H54 (cell line): ENCODE measurements at regions not wholly inside any gene's neighbourhood (a gene's known extent, or its start where the extent isn't known, plus 50 kb on each side); places are given as distances from the start of the nearest gene placed in this dataset.
"Not testable (repeated sequence)": the region's sequence is repeated elsewhere in the genome, so short reads cannot be mapped to it uniquely, and the experiment has no call there.

Source experiments
- DNase-seq: peaks from one replicate; pipeline ENCODE4 v3.0.0; 2011; ENCODE audit warnings: low spot score, mixed read lengths; ENCODE audit not compliant: insufficient read length
- FAIRE-seq: peaks from 3 replicates; lab custom pipeline; 2011; peaks lifted over from hg19 to GRCh38; lab: Jason Lieb, UNC
- POLR2A ChIP-seq: IDR thresholded peaks from 2 replicates; pipeline ENCODE4 v1.6.1; 2011; ENCODE audit warnings: low read depth, mild to moderate bottlenecking, low read length

DNA sequence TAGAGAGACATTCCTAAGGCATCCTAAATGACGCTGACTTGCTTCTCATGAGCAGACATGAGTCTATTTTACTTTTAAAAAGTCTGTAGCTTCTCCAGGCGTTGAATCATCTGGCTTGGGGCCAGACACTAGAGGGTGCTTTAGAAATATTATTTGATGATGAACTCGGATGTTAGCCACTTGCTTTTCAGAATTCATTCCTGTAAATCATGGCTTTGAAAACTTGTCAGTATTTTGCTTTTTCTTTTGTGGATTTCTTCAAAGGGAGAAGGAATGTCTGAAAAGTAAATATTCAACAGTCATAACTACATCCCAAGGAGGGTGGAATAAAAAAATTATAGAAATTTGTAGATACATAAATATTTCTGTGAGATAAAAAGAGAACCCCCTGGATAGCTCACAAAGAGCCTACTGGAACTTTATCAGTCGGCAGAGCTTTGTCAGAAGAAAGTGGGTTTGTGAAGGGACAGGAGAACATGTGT is 370.8 kb downstream of the OSR1 start:
- no peak for TF ChIP-seq POLR2A
- DNase-seq (peak; percentile 25), FAIRE-seq (peak; percentile 83)

DNA sequence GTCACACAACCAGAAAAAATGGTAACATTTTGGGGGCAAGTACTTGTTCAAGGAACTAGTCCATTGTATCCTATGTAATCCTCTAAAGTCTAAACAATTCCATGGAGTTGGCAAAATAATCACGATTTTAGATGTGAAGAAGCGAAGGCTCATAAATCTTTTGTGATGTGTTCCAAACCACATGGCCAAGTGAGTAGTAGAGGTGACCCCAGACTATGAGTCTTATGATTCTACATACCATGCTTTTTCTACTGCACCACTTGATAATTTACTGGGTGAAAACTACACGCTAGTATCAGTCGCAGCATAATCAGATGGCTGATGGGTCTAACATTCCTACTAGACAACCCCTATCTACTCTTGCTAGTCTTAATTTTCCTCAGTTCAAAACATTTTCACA is 371.4 kb downstream of the OSR1 start:
- FAIRE-seq (peak; percentile 78), DNase-seq (no peak)

DNA sequence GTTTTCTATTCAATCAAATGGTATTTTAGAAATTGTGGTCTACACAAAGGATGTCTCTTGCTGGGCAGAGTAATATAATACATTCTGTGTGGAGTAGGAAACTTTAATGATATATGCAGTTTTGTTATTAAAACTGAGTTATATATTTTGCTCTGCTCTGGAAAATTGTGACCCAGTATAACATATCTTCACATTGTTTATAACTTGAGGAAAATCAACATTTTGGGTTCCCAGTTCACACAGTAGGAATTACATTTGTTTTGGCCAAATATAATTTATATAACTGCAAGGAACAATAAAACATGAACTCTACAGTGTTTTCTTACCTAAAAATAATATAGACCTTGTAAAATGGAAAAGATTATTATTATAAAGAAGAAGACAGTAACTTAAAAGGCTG is 372.4 kb downstream of the OSR1 start:
- no peak for TF ChIP-seq POLR2A
- DNase-seq (no peak), FAIRE-seq (no peak)

More for the DNA sequence above, 371.4 kb downstream of the OSR1 start:
- no peak for TF ChIP-seq POLR2A

DNA sequence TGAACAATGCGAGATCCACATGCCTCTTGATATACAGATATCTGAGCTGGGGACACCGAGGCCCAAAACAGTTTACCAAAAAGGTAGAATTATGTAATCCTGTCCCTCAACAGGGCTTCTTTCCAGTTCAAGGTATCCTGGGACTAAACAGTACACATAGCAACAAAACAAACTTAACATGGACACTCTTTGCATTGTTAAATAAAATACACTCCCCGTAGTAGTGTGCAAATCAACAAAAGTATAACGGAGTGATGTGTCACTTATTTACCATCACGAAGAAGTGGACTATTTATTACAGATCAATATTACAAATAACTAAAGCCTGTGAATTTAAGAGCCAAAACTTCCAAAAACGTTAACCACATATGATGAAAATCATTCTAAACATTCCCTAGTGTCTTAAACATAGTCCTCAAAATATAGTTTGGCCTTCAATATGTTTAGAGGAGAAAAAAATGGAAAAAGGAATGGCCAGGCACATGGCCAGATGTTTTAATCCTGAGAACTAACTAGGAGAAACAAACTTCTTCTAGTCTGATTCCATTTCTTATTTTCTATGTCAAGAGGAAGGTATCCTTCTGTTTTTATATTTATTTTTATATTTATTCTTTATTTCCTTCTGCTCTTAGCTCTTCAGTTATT is 377.5 kb downstream of the OSR1 start:
- no peak for TF ChIP-seq POLR2A
- FAIRE-seq (no peak), DNase-seq (no peak)

DNA sequence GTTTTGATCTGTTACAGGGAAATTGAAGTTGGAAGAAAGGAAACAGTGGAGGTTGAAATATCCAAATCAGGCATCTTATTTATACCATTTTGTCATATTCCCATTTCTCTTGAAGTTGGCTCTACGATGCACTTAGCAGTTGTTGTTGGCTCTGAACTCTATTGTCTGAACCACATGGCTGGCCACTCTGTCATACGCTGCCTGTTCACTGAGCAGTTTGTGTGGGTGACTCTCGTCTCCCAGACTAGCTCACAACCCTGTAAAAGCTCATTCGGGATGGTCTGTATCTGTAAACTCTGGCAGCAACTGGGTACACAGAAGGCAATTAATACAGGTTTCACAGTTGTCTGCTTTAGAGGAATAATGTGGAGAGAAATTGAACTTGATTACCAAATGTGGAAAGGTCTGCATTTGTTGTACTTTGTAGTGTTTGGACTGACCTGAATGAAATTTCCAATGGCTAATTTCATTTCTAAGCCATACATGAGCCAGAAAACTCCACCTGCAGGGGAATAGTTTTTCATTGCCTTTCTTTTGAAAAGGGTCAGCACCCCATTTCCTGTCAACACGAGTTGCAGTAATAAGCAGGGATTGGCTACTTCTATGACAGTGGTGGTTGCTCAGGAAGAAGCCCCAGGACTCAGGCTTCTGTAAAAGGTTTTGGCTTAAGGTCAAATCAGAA is 378.2 kb downstream of the OSR1 start:
- no peak for FAIRE-seq

DNA sequence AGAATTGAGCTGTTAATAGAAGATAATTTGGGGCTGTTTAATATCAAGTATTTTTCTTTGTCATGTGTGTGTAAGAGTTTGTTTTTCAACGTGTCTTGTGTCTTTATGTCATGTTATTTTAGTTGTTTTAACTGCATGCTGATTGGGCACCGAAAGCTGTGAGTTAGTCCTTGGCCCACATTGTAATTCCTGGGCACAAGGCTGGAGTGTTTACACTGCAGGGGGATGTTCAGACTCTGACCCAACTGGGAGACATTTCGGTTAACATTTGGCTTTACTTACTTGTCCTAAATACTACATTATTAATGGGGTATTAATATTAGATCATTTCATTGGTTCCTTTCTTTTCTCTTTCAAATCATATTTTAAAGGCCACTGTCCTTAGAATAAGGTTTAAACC is 381.0 kb downstream of the OSR1 start:
- no peak for FAIRE-seq
- DNase-seq, result no peak
- no peak for TF ChIP-seq POLR2A

More for the DNA sequence above, 378.2 kb downstream of the OSR1 start:
- no peak for TF ChIP-seq POLR2A
- DNase-seq, result no peak

DNA sequence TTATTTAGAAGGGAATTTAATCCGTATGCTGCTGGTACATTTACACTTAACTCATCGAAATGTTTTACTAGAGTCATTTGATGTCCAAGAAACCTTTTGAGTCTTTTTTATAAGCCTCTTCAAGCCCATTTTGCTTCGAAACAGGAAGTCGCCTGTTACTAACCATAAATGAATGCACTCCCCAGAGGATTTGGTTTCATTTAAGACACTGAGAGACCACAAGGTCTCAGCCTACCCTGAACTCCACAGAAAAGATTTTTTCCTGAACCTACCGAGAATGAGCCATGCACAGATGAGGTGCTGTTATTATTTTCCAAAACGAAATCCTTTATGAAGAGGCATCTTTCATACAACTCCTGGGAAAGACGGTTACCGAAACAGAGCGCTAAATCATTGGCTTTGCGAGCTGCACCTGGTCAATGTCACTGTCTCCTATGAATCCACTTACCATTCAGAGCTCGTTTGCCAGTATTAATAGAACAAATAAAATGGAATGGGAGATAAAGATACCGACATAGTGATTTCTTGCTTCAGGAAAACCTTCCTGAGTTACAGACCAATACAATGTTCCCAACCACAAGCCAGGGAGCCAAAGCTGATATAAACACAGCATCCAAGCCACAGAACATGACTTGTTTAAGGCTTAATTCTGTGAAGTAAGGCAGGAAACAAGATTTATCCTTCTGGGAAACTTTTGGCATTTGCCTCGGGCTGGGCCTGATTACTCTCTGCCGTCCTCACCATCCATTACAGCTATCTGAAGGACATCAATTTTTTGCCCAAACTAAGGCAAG is 382.1 kb downstream of the OSR1 start:
- FAIRE-seq, result peak; percentile 83
- no peak for TF ChIP-seq POLR2A
- DNase-seq, result no peak

DNA sequence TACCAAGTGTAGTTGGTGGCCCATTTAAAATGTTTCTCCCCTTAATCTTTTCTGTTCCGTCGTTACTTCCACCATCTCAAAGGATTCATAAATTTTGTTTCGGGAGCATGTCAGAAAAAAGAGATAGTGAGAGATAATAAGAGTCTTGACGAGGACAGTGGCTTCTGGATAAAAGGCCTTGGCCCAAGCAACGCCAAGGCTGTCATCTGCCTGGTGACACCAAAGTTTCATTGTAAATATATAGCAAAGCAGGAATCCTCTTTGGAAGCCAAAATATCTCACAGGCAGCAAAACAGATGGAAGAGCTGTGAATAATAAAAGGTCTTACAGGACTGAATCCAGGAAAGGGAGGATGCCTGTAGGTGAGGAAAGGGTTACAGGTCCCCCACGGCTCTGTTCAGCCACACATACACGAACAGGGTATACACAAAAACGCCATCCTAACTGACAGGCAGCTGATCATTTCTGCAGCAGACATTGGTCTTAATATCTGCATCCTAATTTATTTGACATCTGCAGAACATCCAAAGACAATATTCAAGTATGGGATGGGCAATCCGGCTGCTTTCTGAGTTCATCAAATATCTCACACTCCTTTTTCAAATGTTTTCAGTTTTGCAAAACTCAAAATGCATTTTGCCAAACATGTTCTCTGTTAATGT is 382.8 kb downstream of the OSR1 start:
- DNase-seq (no peak), FAIRE-seq (no peak)
- no peak for TF ChIP-seq POLR2A

DNA sequence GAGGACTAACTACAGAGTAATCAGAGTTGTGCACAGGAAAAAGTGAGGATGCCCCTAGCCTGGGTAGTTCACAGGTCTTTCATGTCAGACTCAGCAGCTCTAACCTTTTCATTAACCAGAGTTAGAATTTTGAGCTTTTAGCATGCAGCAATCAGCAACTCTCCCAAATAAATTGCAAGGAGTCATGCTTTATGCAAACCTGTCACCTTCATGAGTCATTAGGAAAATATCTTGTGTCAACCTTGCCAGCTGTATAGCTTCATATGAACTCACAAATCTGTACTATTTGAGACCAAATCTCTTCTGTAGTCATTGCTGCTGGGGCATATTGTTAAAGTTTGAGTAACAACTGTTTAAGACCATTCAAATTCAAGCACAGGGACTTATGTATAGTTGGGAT is 382.3 kb upstream of the NT5C1B start:
- FAIRE-seq (peak; percentile 68), DNase-seq (no peak)
- no peak for TF ChIP-seq POLR2A

DNA sequence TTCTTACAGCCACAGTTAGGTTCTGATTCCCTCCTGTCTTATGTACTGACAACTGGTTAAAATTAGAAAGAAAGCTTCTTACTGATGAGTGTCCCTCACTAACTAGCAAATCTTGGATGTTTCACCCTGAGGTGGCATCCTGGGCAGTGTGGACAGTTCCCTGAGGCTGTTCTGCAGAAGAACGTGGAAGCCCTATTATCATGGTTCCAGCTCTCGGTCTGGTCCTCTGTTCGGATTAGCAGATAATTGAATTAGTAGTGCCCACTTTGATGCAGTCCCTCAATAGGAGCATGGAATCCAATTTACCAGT is 381.7 kb upstream of the NT5C1B start:
- FAIRE-seq (peak; percentile 15), DNase-seq (no peak)
- TF ChIP-seq POLR2A, result no peak

DNA sequence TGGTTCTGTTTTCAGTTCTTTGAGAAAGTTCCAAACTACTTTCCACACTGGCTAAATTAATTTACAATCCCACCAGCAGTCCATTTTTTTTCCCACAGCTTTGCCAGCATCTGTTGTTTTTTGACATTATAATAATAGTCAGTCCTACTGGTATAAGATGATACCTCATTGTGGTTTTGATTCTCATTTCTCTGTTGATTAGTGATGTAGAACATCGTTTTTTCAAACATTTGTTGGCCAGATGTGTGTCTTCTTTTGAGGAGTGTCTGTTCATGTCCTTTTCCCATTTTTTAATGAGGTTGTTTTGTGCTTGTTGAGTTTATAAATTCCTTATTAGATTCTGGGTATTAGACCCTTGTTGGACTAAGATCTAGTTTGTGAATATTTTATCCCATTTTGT is 376.8 kb upstream of the NT5C1B start:
- FAIRE-seq, result no peak
- no peak for DNase-seq
- TF ChIP-seq POLR2A, result no peak

DNA sequence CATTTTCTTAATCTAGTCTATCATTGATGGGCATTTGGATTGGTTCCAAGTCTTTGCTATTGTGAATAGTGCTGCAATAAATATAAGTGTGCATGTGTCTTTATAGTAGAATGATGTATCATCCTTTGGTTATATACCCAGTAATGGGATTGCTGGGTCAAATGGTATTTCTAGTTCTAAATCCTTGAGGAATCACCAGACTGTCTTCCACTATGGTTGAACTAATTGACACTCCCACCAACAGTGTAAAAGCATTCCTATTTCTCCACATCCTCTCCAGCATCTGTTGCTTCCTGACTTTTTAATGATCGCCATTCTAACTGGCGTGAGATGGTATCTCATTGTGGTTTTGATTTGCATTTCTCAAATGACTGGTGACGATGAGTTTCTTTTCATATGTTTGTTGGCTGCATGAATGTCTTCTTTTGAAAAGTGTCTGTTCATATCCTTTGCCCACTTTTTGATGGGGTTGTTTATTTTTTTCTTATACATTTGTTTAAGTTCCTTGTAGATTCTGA is 374.4 kb upstream of the NT5C1B start:
- DNase-seq, FAIRE-seq: not testable (repeated sequence)

DNA sequence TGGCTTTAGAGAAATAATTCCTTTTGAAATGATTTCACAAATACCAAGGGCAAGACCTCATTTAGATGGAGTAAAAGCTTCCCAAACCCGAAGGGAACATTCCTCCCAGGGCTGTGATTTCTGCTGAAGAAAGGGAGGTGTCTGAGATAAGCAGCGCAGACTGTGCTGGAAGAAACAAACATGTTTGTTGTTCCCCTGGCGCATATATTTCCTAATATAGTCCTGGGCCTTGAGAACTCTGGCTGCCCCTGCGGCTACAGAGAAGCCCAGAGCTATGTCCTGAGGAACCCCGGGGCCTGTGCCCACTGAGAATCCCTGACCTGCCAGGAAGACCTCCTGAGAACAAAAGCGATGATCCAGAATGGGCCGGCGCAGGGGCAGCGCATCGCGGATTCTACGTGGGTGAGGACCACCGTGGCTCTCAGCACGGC is 372.6 kb upstream of the NT5C1B start:
- FAIRE-seq (no peak), DNase-seq (no peak)
- no peak for TF ChIP-seq POLR2A

DNA sequence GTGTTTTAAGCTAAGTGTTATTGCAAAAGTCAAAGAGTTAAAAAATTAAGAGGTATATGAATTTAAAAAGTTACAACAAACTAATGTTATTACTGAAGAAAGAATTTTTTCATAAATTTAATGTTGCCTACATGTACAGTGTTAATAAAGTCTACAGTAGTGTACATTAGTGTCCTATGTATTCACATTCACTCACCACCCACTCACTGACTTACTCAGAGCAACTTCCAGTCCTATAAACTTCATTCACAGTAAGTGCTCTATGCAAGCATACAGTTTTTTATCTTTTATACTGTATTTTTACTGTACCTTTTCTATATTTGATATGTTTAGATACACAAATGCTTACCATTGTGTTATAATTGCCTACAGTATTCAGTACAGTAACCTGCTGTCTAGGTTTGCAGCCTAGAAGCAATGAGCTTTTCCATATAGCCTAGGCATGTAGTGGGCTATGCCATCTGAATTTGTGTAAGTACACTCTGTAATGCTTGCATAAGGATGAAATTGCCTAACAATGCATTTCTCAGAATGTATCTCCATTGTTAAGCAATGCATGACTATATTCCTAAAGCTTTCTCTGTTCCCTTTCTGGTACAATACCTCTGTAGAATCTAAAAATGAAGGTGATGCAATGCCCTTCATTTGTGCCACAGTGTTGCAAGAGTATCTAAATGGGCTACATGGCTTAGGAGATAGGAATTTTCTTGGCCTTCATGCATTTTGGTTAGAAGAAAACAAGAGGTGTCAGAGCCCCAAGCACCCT is 370.8 kb upstream of the NT5C1B start:
- FAIRE-seq, result no peak
- DNase-seq, result no peak
- TF ChIP-seq POLR2A, result no peak
